Esophagus muscularis mucosa (tissue), 3 donors: ENCODE measurements at regions not wholly inside any gene's neighbourhood (a gene's known extent, or its start where the extent isn't known, plus 50 kb on each side); places are given as distances from the start of the nearest gene placed in this dataset.

Experiments
- CTCF ChIP-seq, 3 experiments: fragments of 200-600 bp in 2 of 3; fragments of 450-650 bp in 1 of 3; sonication (generic) in 2 of 3; IDR thresholded peaks; one replicate each; pipeline ENCODE4 v1.5.1; 2017 to 2019; ENCODE audit warnings: antibody characterized with exemption in 3 of 3, mild to moderate bottlenecking in 2 of 3, moderate library complexity in 1 of 3
- POLR2A ChIP-seq: fragments of 450-650 bp; IDR thresholded peaks from one replicate; pipeline ENCODE4 v1.6.1; 2017; ENCODE audit warnings: antibody characterized with exemption, moderate library complexity, mild to moderate bottlenecking, low read depth

- TF ChIP-seq CTCF (IDR thresholded peaks at IDR 0.05), result no peak
- no peak for TF ChIP-seq POLR2A
Observed at GRCh38 chr2:81647715-81648230, 1343.2 kb upstream of the LRRTM1 start.
